ENCODE measurements at regions not wholly inside any gene's neighbourhood (a gene's known extent, or its start where the extent isn't known, plus 50 kb on each side); places are given as distances from the start of the nearest gene placed in this dataset.
A peak's percentile ranks its signal among the peaks of the same experiment; 100 is the strongest.
"Not testable (repeated sequence)": the region's sequence is repeated elsewhere in the genome, so short reads cannot be mapped to it uniquely, and the experiment has no call there.

DNA sequence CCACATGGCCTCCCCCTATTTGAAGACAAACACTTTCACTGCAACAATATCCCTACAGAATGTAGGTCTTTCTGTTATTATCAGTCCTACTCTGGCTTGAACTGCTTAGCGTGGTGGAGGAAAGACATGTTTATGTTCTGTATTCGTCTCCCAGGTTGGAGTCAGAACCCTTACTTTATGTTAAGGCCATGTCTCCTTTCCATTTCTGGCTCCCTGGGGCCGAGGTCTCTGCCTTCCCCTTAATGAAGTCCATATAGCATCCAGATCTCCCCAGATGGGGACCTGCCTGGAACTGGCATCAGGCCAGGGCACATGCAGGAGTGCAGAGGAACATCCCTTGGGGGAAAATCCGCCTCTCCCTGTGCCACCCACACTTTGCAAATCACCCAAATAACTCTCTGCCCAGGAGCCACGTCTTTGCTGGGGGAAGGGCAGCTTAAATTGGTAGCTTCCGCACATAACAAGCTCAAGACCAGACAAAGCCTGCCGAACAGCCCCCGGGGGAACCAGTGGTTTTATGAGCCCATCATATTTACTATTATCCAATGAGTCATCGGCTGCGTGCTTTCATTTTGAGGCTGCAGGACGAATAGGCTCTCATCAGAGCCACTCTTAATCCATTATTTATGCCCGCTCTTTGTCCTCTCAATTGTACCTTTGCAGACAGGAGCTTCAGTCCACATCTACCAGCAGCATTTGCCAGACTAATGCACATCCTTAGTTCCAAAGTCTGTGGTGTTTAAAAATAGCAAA, 237.0 kb downstream of the UACA start:
- peak in 1 of 56 donors; percentile 17 for DNase-seq

DNA sequence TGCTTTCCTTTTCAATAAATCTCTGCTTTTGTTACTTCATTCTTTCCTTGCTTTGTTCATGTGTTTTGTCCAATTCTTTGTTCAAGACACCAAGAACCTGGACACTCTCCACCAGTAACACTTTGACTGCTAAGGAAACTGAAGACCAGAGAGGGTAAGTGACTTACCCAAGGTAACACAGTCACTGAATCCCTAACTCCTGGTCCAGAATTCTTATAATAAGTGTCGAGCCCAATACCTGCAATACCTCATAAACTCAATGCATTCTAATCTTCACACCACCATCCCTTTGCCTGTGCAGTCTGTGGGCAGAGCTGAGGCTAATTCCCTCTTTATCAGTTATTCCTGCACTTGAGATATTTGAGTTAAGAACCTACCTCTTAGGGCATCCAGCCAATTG, 237.8 kb downstream of the UACA start:
- no peak for DNase-seq

DNA sequence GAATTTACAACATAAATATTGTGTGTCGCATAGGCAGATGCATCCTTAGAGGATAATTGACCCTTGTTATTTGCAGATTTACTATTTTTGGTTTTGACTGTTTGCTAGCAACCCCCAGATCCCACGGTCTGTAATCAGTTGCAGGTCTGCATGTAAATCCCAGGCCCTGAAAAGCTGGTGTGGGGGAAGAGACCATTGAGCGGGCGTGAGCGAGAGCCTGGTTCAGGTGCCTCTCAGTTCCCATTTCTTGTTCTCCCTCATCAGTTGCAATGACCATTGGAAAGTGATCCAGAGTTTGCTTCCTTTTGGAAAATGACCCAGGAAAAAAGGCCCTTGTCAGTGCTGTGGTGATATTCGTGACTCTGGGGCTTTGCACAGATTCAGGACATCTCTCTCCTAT, 238.9 kb downstream of the UACA start:
- DNase-seq = no peak

DNA sequence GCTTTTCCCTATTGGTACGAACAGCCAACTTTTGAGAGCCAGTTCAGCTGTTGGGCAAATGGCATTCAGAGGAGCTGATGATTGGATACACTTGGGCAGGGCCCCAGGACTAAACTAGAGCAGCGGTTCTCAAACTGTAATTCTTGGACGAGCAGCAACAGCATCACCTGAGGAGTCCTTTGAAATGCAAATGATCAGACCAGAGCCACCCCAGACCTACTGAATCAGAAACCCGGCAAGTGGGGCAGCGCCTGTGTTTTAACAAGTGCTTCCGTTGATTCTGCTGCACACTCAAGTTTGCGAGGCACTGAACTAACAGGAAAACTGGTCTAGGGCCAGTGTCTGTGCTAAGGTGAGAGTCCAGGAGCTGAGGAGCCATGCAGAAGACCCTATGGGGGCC, 239.7 kb downstream of the UACA start:
- DNase-seq = no peak

DNA sequence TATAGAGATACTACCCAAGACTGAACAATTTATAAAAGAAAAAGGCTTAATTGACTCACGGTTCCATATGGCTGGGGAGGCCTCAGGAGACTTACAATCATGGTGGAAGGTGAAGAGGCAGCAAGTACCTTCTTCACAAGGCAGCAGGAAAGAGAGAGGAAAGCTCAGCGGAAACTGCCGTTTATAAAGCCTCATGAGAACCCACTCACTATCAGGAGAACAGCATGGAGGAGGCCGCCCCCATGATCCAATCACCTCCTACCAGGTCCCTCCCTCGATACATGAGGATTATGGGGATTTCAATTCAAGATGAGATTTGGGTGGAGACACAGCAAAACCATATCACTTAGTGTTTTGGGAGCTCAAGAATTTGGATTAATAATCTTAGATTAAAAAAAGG, 240.2 kb downstream of the UACA start:
- no peak for DNase-seq

DNA sequence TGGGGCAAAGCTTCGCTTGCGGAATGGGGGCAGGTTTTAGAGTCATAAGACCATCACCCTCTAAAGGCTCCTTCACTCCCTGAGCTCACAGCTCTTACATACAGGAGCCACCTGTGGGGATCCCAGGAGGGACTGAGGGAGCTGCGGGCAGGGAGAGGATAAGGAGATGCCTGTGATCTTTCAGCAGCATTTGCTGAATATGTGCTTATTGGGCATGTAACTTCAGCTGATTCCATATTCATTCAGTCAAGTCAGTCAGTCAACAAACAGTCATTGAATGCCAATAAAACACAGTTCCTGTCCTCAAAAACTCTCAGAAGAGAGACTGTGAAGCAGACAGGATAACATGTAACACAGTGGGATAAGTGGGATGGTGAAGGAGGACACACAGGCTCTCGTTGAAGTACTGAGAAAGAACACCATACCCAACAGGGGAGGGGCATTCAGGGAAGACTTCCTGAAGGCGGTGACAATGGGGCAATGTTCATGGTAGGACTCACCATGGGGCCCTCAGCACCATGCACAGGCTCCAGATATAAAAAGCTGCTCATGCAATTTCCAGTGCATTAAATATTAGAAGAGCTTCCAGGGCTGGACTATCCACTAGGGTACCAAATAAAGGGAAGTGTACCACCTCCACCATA, 240.9 kb downstream of the UACA start:
- DNase-seq = no peak

DNA sequence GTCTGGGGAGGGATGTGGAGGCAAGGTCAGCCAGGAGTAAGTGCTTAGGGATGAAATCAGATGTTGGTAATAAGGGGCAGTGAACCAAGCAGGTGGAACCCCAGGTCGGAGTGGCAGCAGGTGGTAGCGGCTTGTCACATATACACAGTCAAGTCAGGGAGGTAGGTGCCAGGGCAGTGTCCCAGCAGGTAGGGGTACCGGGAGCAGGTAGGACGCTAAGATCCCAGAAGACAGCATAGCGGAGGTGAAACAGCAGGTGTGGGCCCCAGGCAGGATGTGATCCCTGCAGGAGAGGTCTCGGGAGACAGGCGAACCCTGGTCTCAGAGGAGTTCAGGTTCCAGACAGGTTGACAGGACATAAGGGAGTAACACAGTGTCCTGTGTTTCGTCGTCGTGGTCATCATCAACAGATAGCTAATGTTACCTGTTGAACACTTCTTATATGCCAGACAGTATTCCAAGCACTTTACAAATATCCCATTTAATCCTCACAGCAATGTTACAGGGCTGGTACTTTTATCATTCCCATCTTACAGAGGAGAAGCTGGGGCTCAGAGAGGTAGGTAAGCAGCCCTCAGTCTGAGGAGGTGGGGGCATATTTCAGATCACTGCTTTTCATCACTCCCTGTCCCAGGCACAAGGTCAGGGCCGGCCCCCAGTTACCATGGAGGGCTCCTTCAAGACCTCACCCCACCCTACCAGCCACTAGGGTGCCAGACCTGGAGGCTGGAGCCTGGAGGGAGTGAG, 241.6 kb downstream of the UACA start:
- no peak for DNase-seq

DNA sequence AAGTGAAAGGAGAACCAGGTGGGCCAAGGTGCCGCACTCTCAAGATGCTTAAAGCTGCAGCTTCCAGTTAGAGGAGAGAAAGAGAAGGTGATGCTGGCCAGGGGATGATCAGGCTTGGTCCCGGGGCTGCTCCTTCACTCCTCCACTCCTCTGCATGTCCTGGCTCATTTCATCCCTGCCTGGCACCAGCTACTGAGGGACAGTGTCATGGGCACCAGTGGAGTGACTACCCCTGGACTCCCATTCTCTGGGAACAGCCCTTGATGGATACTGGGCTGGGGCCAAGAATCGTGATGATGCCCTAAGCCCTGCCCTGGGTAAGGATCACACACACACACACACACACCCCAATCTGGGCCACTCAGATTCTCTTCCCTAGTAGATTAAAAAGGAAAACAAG, 243.7 kb downstream of the UACA start:
- no peak for DNase-seq

DNA sequence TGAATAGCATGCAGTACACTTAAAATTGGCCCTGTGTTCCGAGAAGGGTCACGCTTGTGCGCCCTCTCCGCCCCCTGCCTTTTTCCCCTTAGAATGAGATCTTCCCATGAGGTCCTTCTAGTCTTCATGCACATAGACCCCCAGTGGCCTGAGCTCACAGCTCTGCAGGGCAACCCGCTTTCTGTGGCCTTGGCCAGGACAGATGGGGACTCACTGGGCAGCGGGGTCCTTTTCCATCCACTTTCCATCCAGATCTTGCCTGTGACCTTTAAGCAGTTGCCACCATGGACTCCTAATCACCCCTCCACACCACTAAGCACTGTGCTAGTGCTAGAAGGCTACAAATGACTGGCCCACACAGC, 244.4 kb downstream of the UACA start:
- no peak for DNase-seq

DNA sequence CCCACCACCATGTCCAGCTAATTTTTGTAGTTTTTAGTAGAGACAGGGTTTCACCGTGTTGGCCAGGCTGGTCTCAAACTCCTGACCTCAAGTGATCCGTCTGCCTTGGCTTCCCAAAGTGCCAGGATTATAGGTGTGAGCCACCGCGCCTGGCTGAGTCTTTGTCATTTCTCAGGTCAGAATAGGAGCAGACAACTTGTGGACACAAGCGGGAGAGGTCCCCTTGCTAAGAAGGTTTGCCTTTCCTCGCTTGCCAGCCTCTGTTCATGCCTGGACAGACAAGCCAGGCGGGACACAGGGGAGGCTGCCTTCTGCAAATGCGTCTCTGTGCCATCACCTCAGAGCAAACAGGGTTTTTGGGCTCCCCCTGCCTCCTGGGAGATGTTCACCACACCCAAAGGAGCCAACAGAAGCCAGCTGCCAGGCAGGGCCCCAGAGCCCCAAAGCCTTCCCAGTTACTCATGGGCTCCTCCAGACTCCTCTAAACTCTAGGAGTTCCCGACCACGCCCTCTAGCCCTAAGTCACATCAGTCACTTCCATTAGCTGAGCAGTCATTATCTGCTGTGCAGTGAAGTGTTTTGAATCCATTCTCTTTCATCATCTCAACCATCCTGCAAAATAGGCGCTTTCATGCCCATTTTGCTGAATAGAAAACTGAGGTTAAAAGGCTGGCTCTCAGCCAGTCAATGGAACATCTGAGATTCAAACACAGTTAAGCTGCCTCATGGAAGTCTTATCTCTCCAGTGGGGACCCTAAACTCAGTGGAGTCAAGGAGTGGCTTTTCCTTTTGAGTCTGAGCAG, 245.0 kb downstream of the UACA start:
- DNase-seq = no peak

DNA sequence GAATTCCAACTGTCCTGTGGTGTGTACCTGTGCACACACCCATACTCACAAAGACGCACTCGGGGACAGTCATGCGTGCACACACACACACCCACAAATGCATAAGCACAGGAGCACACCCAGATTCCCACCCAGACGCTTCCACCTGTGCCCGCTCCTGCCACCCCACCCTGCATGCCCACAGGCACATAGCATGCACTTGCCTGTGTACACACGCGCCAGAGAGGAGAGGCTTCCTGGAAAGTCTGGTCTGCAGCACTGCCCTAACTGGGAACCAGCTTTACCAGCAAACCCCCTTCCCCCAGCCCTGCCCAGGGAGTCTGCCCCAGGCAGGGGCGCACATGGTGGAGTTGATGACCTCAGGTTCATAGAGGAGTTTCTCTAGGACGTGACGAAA, 246.2 kb downstream of the UACA start:
- no peak for DNase-seq

DNA sequence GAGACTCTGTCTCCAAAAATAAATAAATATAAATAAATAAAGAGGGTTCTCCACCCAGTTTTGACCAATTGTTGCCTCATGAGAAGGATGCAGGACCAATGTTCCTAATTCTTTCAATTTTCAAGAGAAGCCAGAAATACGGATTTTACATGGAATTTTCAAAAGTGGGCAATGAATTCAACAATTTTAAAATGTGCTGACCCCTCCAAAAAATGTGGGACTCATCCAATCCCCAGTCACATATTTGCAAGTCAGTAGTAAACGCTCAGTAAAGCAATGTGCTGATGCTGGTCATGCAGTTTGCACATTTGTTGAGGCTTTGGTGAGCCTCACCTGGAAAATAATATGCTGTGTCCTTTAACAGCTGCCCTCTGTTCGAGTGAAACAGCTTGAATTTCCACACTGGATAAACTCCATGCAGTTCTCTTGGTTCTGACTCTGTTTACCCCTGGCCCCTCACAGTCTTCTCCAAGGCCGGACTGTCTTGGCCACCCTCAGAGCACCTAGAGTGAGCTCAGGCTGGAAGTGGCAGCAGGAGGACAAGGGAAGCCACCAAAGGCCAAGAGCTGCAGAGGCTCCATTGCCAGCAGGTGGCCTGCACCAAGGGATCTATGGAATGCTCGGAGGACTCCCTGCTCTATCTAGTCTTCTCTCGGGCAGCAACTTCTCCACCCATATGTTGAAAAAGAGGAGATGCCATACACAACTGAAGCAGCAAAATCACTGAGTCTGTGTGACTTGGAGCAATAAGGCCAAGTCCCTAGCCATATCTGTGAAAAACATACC, 246.8 kb downstream of the UACA start:
- no peak for DNase-seq

DNA sequence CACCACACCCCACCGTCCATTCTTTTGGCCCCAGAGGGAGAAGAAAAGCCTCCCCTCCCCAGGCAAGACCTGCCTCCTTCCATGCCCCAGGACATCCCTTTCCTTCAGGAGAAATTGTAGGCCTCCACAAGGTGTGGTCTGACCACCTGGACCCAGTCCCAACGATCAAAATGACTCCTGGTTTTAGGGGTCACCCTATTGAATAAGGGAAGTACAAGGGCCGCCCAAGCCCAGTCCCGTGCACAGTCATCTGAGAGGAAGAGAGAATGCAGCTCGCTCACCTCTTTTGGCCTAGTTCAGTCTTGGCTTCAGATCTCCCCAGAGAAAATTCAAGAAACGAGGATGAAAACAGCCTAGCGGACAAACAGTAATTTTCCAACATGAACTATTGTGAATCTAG, 249.1 kb downstream of the UACA start:
- DNase-seq = no peak

DNA sequence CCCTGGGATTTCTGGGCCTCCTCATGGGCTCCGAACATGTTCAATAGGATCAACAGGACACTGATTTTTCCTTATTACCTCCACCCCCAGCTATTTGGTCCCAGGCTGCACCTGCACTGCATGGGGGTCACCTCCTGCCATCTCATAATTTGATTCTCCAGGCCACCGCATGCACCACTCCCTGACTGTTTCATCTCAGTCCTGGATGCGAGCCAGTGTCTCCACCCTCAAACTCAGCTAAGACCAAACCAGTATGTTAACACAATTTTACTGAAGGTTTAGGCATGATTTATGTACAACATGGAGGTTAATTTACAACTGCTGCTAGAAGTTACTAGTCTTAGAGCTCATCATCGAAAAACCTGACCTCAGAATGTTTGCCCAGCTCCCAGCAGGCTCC, 249.5 kb downstream of the UACA start:
- no peak for DNase-seq

DNA sequence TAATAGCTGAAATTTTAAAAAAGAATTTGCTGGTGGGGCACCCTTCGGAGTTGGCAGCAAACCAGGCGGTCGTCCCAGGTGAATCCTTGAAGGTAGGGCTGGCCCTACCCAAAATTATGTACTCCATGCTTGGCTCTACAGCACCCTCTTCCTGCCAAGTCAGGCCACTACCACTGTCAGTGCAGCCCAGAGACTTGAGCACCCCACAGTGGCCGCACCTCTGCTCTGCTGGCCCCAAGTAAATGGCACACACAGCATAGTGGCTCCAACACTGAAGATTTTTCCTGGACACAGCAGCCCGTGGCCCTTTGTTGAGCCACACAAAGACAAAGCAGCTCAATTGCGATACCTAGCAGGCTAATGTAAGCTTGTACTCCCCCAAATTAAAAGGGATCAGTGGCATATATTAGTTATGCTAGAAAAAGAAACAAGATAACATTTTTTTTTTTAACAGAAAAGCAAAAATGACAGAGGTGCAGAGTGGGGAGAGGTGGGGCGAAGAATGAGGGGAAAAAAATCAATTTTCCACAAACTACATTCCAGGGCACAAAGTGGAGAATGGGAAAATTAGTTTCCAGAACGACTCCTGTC, 250.5 kb downstream of the UACA start:
- DNase-seq = no peak

DNA sequence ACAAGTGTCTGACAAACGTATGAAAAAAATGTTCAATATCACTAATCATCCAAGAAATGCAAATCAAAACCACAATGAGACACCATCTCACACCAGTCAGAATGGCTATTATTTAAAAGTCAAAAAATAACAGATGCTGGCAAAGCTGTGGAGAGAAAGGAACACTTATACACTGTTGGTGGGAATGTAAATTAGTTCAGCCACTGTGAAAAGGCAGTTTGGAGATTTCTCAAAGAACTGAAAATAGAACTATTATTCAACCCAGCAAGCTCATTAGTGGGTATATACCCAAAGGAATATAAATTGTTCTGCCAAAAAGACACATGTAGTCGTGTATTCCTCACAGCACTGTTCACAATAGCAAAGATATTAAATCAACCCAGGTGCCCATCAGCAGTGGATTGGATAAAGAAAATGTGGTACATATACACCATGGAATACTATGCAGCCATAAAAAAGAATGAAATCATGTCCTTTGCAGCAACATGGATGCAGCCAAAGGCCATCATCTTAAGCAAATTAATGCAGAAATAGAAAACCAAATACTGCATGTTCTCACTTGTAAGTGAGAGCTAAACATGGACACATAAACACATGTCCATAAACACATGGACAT, 251.3 kb downstream of the UACA start:
- DNase-seq = not testable (repeated sequence)

DNA sequence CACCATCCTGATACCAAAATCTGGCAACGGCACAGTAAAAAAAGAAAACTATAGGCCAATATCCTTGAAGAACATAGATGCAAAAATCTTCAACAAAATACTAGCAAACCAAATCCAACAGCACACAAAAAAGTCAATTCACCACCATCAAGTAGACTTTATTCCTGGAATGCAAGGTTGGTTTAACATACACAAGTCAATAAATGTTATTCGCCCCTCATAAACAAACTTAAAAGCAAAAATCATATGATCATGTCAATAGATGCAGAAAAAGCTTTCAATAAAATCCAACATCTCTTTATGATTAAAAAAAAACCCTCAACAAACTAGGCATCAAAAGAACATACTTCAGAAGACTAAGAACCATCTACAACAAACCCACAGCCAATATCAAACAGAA, 252.9 kb downstream of the UACA start:
- DNase-seq = no peak

DNA sequence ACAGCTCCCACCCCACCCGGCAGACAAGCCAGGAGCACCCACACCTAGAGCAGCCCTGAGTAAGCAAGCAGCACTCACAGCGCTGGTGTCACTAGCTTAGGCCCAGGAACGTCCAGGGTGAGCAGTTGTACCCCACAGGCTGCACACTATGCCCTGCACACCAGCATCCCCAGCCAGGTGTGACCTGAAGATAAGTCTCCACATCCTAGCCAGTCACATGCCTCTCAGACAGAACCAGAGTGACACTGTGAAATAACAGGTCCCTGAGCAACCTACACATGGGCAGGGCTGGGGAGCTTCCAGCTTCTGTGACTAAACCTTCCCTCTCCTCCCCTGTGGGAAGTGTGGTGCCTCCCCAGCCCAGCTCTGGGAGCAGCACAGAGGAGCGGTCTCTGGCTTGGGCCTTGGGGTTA, 253.6 kb downstream of the UACA start:
- DNase-seq = no peak

DNA sequence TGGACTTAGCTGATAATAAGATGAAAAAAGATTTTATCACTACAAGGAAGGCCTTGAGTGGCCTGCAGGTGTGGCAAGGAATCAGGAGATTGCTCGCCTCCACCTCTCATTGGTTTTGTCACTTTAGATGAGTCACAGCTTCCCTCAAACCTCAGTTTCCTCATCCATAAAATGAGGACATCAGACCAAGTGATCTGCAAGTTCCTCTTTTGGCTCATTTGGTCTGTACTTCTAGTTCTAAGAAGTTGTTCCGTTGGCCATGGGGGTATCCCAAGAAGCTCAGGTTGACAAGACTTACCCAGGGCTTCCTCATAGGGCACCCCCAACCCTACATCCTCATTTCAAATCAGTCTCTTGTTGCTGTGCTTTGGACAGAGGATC, 254.1 kb downstream of the UACA start:
- no peak for DNase-seq

Data from amygdala (tissue), 56 donors.